ACHN (cell line): ENCODE measurements at regions not wholly inside any gene's neighbourhood (a gene's known extent, or its start where the extent isn't known, plus 50 kb on each side); places are given as distances from the start of the nearest gene placed in this dataset.
"Not testable (repeated sequence)": the region's sequence is repeated elsewhere in the genome, so short reads cannot be mapped to it uniquely, and the experiment has no call there.

ENCODE experiments used
- DNase-seq: peaks from one replicate; pipeline ENCODE4 v3.0.0-alpha.2; 2015
- in situ Hi-C: cut with HindIII; loops from 2 replicates; pipeline ENCODE4 v1.10.0; 2017; ENCODE audit warnings: low sequenced_read_pairs, low pct_ligation_motif_present, low pct_unique_long_range_greater_than_20kb

GRCh38 chr2:111492995-111493719, 372.4 kb downstream of the BCL2L11 start:
- DNase-seq, in situ Hi-C loops: not testable (repeated sequence)

GRCh38 chr2:111493720-111494078, 373.0 kb downstream of the BCL2L11 start:
- DNase-seq: peak; percentile 17
- in situ Hi-C loops: not testable (repeated sequence)

DNA sequence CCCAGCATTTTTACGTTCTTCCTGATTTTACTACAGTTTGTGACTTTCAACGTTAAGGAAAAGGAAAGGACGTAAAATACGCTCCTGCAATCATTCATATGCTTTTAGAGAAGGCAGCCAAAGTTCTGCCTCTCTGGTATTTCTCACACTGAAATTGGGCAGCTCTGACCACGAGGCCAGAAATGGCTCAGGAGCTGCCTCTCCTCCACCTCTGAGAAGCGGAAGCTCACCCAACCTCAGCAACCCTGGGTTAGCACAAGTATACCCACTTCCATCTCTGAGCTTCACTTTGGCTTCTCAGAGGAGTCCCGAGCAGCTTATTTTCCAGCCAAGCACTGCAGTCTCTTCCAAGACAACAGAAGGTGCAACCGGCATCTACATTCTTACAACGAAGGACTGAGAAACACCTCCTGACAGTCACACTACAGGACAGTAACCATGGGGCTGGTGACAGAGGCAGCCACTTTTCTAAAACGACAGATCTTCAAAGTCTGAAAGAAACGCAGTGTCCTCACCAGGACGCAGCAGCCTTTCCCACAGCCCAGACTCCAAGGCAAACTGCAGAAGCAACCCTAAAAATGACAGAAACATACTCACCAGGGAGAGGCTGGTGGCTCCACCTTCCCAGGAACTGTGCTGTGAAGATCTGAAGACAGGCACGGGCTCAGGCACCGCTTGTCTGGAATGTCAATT, 373.7 kb downstream of the BCL2L11 start:
- DNase-seq, in situ Hi-C loops: not testable (repeated sequence)

DNA sequence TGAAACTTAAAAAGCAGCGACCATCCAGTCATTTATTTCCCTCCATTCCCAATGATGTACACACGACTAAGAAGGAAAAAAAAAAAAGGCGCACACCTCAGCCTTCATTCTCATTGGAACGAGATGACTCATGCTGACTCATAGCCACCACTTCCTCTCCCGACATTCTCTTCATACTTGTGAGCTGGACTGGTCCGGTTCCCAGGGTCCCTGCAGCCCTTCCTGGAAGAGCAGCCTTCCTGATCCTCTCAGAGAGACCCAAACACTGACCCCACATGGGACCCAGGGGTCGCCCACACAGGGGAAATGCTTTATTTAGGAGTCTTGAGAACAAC, 374.2 kb downstream of the BCL2L11 start:
- DNase-seq, in situ Hi-C loops: not testable (repeated sequence)

GRCh38 chr2:111495636-111496035, 374.9 kb downstream of the BCL2L11 start:
- in situ Hi-C loops: not testable (repeated sequence)
- DNase-seq: peak; percentile 31

DNA sequence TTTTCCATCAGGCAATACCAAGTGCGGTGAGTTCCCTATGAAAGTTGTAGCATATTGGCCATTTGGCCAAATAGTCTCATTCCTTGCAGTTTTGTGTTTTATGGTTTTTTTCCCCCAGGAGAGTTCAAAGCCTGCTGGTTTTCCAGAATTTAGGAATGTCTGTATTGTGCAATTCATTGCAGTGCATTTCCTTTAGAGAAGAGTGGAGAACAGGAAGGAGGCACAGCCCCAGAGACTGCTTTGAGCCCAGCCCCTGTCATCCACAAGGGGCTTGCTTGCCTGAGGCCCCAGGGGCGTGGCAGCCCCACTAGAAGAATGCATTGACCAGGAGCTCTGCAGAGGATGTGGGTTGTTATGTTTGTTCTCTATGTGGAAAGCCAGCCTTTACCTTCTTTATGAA, 375.5 kb downstream of the BCL2L11 start:
- DNase-seq: peak; percentile 31
- in situ Hi-C loops: not testable (repeated sequence)

DNA sequence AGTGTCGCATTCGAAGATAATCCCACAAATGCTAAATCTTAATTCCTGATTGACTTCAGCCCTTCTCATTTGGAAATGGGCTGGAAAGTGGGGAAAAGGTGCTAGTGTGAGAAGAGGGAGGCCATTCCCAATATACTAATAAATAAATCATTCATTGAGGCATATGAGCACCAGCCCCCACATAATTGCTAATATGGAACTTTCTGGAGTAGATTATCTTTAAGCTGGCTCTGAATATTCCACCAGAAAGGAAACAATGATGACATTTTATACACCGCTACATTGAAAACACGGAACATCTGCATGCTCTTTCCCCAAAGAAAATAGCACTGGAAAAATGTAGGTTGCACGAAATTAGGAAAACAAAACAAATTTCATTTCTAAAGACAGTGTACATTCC, 376.1 kb downstream of the BCL2L11 start:
- in situ Hi-C loops, DNase-seq: not testable (repeated sequence)

- in situ Hi-C loops: not testable (repeated sequence)
- peak; percentile 28 for DNase-seq
These were observed 376.6 kb downstream of the BCL2L11 start for GRCh38 chr2:111497270-111497669.

GRCh38 chr2:111500536-111501062, 379.9 kb downstream of the BCL2L11 start:
- DNase-seq, in situ Hi-C loops: not testable (repeated sequence)

DNA sequence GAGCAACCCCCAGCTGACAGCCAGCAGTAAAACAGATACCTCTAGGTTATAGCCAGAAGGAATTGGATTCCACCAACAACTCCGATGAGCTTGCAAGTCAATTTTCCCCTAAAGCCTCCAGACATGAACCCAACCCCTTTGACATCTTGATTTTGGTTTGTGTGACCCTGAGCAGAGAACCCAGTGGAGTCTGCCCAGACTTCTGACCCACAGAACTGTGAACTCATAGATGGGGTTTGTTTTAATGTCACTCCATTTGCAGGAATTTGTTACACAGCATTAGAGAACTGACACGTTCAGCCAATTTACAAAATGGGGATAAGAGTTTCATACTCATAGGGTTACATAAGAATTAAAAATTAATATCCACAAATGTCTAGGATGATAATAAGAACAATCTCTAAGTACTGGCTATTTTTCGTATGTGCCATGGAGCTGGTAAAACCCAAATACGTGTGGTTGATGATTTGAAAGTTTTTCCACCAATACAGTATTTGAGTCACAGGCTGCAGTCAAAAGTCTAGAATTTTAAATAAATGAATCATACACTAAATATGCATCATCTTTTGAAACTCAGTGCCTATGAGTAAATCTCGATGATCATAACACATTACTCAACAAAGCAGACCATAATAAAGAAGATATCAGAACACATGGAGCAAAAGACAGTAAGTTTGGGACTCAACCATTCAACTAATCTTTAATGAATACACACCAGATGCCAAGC, 380.0 kb downstream of the ANAPC1 start:
- in situ Hi-C loops, DNase-seq: not testable (repeated sequence)

DNA sequence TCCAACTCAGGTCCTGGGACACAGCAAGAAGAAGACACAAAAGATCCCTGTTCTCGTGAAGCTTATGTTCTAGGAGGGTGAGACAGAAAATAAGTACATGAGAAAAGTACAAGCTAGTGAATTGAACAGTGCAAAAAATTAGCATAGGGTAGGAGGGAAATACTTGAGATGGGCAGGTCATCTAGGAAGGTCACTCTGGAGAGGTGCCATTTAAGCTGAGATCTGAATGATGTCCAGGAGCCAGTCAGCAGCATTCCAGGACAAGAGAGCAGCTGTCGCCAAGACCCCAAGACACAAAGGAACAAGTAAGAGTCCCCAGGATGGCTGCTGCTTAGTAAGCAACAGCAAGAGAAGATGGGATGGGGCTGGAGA, 379.4 kb downstream of the ANAPC1 start:
- in situ Hi-C loops: not testable (repeated sequence)

GRCh38 chr2:111505267-111505666, 378.7 kb downstream of the ANAPC1 start:
- DNase-seq, in situ Hi-C loops: not testable (repeated sequence)

More for the DNA sequence above, 379.4 kb downstream of the ANAPC1 start:
- DNase-seq: not testable (repeated sequence)

GRCh38 chr2:111506936-111507335, 377.1 kb downstream of the ANAPC1 start:
- DNase-seq, in situ Hi-C loops: not testable (repeated sequence)

DNA sequence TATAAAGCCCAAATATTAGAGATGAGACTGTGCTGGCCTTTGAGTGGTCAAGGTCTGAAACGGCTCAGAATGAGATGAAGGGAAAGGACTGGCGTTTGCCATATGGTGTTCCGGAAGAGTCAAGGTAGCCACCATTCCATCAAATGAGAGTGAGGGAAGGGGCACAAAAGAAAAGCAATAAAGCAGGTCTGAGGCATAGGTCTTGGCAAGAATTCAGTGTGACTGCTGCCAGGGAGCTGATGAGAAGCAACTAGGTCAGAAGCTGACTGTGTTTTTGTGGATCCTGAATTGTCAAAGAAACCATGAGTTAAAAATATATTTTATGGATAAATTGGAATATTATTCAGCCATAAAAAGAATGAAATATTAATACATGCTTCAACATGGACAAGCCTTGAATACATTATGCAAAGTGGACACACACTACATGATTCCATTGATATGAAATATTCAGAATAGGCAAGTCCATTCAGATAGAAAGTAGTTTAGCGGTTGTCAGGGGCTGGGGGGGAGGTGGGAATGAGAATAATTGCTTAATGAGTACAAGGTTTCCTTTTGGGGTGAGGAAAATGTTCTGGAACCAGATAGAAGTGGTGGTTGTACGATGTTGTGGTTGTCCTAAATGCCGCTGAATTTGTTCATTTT, 374.6 kb downstream of the ANAPC1 start:
- DNase-seq, in situ Hi-C loops: not testable (repeated sequence)

- in situ Hi-C loops: not testable (repeated sequence)
These were observed 373.6 kb downstream of the ANAPC1 start for GRCh38 chr2:111510384-111510783.

GRCh38 chr2:111511062-111511461, 372.9 kb downstream of the ANAPC1 start:
- DNase-seq, in situ Hi-C loops: not testable (repeated sequence)

More at GRCh38 chr2:111510384-111510783, 373.6 kb downstream of the ANAPC1 start:
- DNase-seq: not testable (repeated sequence)

DNA sequence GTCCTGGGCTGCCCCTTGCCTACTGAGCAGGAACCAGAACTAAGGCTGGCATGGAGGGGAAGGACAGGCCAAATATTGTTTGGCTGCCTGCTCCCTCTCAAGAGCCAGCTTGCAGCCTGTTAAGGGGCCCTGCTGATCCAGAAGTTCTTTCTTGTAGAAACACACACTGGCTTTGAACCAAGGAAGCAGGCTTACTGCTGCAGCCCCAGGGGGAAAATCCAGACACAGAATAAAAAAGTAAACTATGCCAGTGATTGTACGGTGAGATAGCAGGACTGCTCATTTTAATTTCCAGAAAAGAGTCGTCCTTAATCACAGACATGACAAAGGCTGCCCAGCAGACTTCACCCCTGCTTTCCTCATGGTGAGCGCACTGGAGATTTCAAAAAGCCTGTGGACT, 371.6 kb downstream of the ANAPC1 start:
- DNase-seq, in situ Hi-C loops: not testable (repeated sequence)

DNA sequence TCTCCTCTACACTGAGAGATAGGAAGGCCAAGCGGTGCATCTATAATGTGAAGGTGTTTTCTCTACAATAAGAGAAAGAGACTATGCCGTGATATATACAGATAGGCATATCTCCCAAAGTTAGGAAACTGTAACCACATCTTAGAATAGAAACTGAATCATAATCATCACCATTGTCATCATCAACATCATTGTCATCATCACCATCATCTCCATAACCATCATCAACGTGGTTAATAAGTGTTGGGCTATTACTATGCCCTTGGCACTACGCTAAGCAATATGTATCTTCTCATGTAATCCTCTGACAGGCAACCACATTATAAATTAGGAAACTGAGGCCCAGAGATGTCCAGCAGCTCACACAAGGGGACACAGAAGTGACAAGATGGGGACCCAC, 369.9 kb downstream of the ANAPC1 start:
- in situ Hi-C loops, DNase-seq: not testable (repeated sequence)
